H1 (cell line): ENCODE measurements at regions not wholly inside any gene's neighbourhood (a gene's known extent, or its start where the extent isn't known, plus 50 kb on each side); places are given as distances from the start of the nearest gene placed in this dataset.

Experiments used
- CTCF ChIA-PET: fragments of 300-600 bp; sonication (Branson Sonifier 250); formaldehyde crosslinking; loops from one replicate; lab custom pipeline; 2021; ENCODE audit not compliant: partially characterized antibody; lab: Charles Lee
- POLR2A ChIA-PET: fragments of 300-600 bp; sonication (Branson Sonifier 250); formaldehyde crosslinking; loops from one replicate; lab custom pipeline; 2021; ENCODE audit warnings: inconsistent platforms; ENCODE audit not compliant: partially characterized antibody; lab: Charles Lee
- DNase-seq, 2 experiments: peaks; one replicate each; pipeline versions ENCODE4 v3.0.0 to v3.0.0-alpha.2; 2010 to 2022; ENCODE audit warnings: low spot score in 2 of 2, low read depth in 1 of 2, mixed read lengths in 1 of 2
- FAIRE-seq: peaks from 2 replicates; lab custom pipeline; 2011; peaks lifted over from hg19 to GRCh38; lab: Jason Lieb, UNC
- H2AFZ ChIP-seq: 2 replicates; pipeline ENCODE4 v1.8.1; 2012; ENCODE audit warnings: low read length, inconsistent platforms
- H2AK5ac ChIP-seq: 2 replicates; pipeline ENCODE4 v1.6.1; 2013; ENCODE audit warnings: low read depth, low read length
- H2BK120ac ChIP-seq: replicated peaks from 2 replicates; pipeline ENCODE3; 2013; ENCODE audit warnings: low read depth, low read length, inconsistent platforms
- H2BK12ac ChIP-seq: 2 replicates; pipeline ENCODE4 v1.6.1; 2013; ENCODE audit warnings: low read depth, low read length
- H2BK15ac ChIP-seq: 2 replicates; pipeline ENCODE4 v1.6.1; 2013; ENCODE audit warnings: low read length
- H2BK20ac ChIP-seq: 2 replicates; pipeline ENCODE4 v1.6.1; 2013; ENCODE audit warnings: low read length
- H2BK5ac ChIP-seq: 2 replicates; pipeline ENCODE4 v1.6.1; 2013; ENCODE audit warnings: low read depth, low read length
- H3K14ac ChIP-seq: 2 replicates; pipeline ENCODE4 v1.6.1; 2013; ENCODE audit warnings: inconsistent platforms; ENCODE audit not compliant: insufficient read length
- H3K18ac ChIP-seq: 2 replicates; pipeline ENCODE4 v1.6.1; 2013; ENCODE audit warnings: low read length; ENCODE audit errors: extremely low read depth
- H3K23ac ChIP-seq: 2 replicates; pipeline ENCODE4 v1.6.1; 2013; ENCODE audit warnings: inconsistent platforms; ENCODE audit not compliant: insufficient read length
- H3K23me2 ChIP-seq: 2 replicates; pipeline ENCODE4 v1.6.1; 2013; ENCODE audit warnings: low read depth, low read length
- H3K27ac ChIP-seq: 2 replicates; pipeline ENCODE4 v1.6.1; 2011; ENCODE audit warnings: low read depth, low read length, inconsistent platforms
- H3K27me3 ChIP-seq, 4 experiments: replicated peaks in 1 of 4; 1 replicate in 1 of 4; 2 replicates in 3 of 4; pipeline versions ENCODE4 v1.6.1 to v1.8.1; 2011 to 2013; ENCODE audit warnings: low read length in 3 of 4, mild to moderate bottlenecking in 3 of 4, inconsistent platforms in 2 of 4, mixed read lengths in 2 of 4, moderate library complexity in 1 of 4; ENCODE audit not compliant: control insufficient read depth in 3 of 4, insufficient read depth in 3 of 4; ENCODE audit errors: extremely low read depth in 1 of 4
- H3K36me3 ChIP-seq, 4 experiments: 2 replicates each; pipeline versions ENCODE4 v1.6.1 to v1.8.1; 2011 to 2013; ENCODE audit warnings: mild to moderate bottlenecking in 4 of 4, low read length in 3 of 4, moderate library complexity in 2 of 4, control low read depth in 1 of 4, inconsistent platforms in 1 of 4; ENCODE audit not compliant: insufficient read depth in 4 of 4, control insufficient read depth in 2 of 4
- H3K4ac ChIP-seq: replicated peaks from 2 replicates; pipeline ENCODE3; 2013; ENCODE audit warnings: low read length, low read depth, mixed read lengths, inconsistent platforms; ENCODE audit not compliant: insufficient read length
- H3K4me1 ChIP-seq, 4 experiments: replicated peaks in 1 of 4; 1 replicate in 1 of 4; 2 replicates in 3 of 4; pipeline versions ENCODE4 v1.6.1 to v1.8.1; 2011 to 2013; ENCODE audit warnings: low read length in 3 of 4, inconsistent platforms in 2 of 4, mixed read lengths in 1 of 4; ENCODE audit not compliant: insufficient read depth in 4 of 4, control insufficient read depth in 3 of 4
- H3K4me2 ChIP-seq, 2 experiments: 2 replicates each; pipeline versions ENCODE4 v1.6.1 to v1.8.1; 2011 to 2013; ENCODE audit warnings: low read depth in 2 of 2, low read length in 2 of 2, control low read depth in 1 of 2, inconsistent platforms in 1 of 2, mild to moderate bottlenecking in 1 of 2; ENCODE audit not compliant: insufficient read depth in 1 of 2
- H3K4me3 ChIP-seq, 4 experiments: fragments of 200-600, 300-600 bp in 1 of 4; sonication (generic), shearing (Covaris generic), sonication (Bioruptor Twin) in 1 of 4; 2 replicates each; pipeline versions ENCODE4 v1.5.1 to v1.8.1; 2011 to 2016; ENCODE audit warnings: low read length in 4 of 4, low read depth in 3 of 4, control low read depth in 2 of 4, inconsistent platforms in 2 of 4, mild to moderate bottlenecking in 2 of 4, mixed read lengths in 1 of 4, moderate library complexity in 1 of 4; ENCODE audit not compliant: insufficient read depth in 2 of 4; ENCODE audit errors: extremely low read depth in 1 of 4
- H3K56ac ChIP-seq: replicated peaks from 2 replicates; pipeline ENCODE3; 2013; ENCODE audit warnings: low read depth, mild to moderate bottlenecking, mixed read lengths, low read length, inconsistent platforms; ENCODE audit not compliant: insufficient read length
- H3K79me1 ChIP-seq: 2 replicates; pipeline ENCODE4 v1.6.1; 2013; ENCODE audit warnings: low read depth, low read length, control low read depth
- H3K79me2 ChIP-seq, 2 experiments: 2 replicates each; pipeline versions ENCODE4 v1.6.1 to v1.8.1; 2012 to 2013; ENCODE audit warnings: low read length in 2 of 2, mild to moderate bottlenecking in 2 of 2, inconsistent platforms in 1 of 2; ENCODE audit not compliant: insufficient read depth in 2 of 2, control insufficient read depth in 1 of 2
- H3K9ac ChIP-seq, 4 experiments: replicated peaks in 1 of 4; 1 replicate in 1 of 4; 2 replicates in 3 of 4; pipeline versions ENCODE4 v1.6.1 to v1.8.1; 2011 to 2013; ENCODE audit warnings: low read depth in 3 of 4, low read length in 3 of 4, control low read depth in 2 of 4, mild to moderate bottlenecking in 2 of 4, moderate library complexity in 2 of 4, inconsistent platforms in 1 of 4; ENCODE audit errors: extremely low read depth in 1 of 4
- H3K9me3 ChIP-seq, 2 experiments: 2 replicates each; pipeline versions ENCODE4 v1.6.1 to v1.8.1; 2012 to 2013; ENCODE audit warnings: mild to moderate bottlenecking in 2 of 2, moderate library complexity in 2 of 2, control low read depth in 1 of 2, inconsistent platforms in 1 of 2, low read depth in 1 of 2, low read length in 1 of 2, mixed read lengths in 1 of 2; ENCODE audit not compliant: insufficient read depth in 2 of 2
- H4K20me1 ChIP-seq, 2 experiments: replicated peaks in 1 of 2; 2 replicates each; pipeline versions ENCODE3 to v1.8.1; 2011 to 2013; ENCODE audit warnings: inconsistent platforms in 2 of 2, low read length in 2 of 2, mild to moderate bottlenecking in 1 of 2; ENCODE audit not compliant: insufficient read depth in 2 of 2, control insufficient read depth in 1 of 2
- H4K5ac ChIP-seq: 2 replicates; pipeline ENCODE4 v1.6.1; 2013; ENCODE audit warnings: low read length, low read depth, mixed read lengths, inconsistent platforms; ENCODE audit not compliant: insufficient read length
- H4K8ac ChIP-seq: 2 replicates; pipeline ENCODE4 v1.8.0; 2013; ENCODE audit warnings: mild to moderate bottlenecking, moderate library complexity, low read length, inconsistent platforms; ENCODE audit not compliant: insufficient read depth; ENCODE audit errors: extremely low read depth
- H4K91ac ChIP-seq: replicated peaks from 2 replicates; pipeline ENCODE3; 2013; ENCODE audit warnings: low read length, mixed read lengths, inconsistent platforms; ENCODE audit not compliant: insufficient read length
- CBX5 ChIP-seq: fragments of 300-800, 300-1000 bp; sonication (generic); IDR thresholded peaks from 2 replicates; pipeline ENCODE4 v1.7.1; 2016; ENCODE audit warnings: antibody characterized with exemption, low read length, low read depth
- CREB1 ChIP-seq: IDR thresholded peaks from 2 replicates; pipeline ENCODE4 v1.6.1; 2012; ENCODE audit warnings: inconsistent platforms
- E2F6 ChIP-seq: IDR thresholded peaks from 2 replicates; pipeline ENCODE4 v1.6.1; 2012; ENCODE audit warnings: inconsistent platforms
- KDM1A ChIP-seq: fragments of 200-600, 300-600 bp; sonication (generic); IDR thresholded peaks from 2 replicates; pipeline ENCODE4 v1.7.1; 2016; ENCODE audit warnings: mild to moderate bottlenecking, low read length, borderline replicate concordance
- TBP ChIP-seq: IDR thresholded peaks from 2 replicates; pipeline ENCODE4 v1.6.1; 2011; ENCODE audit warnings: low read depth, low read length, improper control_type of control experiment
- WGBS, 2 experiments: shearing (Covaris generic) in 1 of 2; methylation state at CpG; one replicate each; pipeline versions ENCODE4 v1.1.6 to v1.1.7; 2013 to 2015; ENCODE audit warnings: low lambda C conversion rate in 2 of 2, mixed read lengths in 2 of 2, inconsistent platforms in 1 of 2, low coverage in 1 of 2, missing lambda C conversion rate in 1 of 2; ENCODE audit not compliant: insufficient replicate concordance in 2 of 2, insufficient coverage in 1 of 2, insufficient read length in 1 of 2; ENCODE audit errors: extremely low coverage in 1 of 2, missing lambda C conversion rate in 1 of 2; 5-methylcytosine and 5-hydroxymethylcytosine counted together

- 95% methylated on average over 3 of the region's 3 CpGs; no CpG with 5 or more reads in 1 of the 2 experiments for WGBS, 2 experiments
- no peak overlapping the region for H2BK5ac ChIP-seq
- H3K4me2 ChIP-seq: no peak overlapping the region
- TF ChIP-seq E2F6 (no peak), CBX5 (no peak), TBP (no peak), KDM1A (no peak), CREB1 (no peak)
Observed at GRCh38 chr11:42012271-42012670, 552.8 kb upstream of the LRRC4C start.

More at GRCh38 chr11:42012271-42012670, 552.8 kb upstream of the LRRC4C start:
- H2BK15ac ChIP-seq: no peak overlapping the region
- H3K79me1 ChIP-seq: no peaks in the 10 kb centered on the region
- FAIRE-seq (no peak), DNase-seq (no peak)
- H4K20me1 ChIP-seq: no peaks in the 10 kb centered on the region
- no peak overlapping the region for H3K4me3 ChIP-seq
- H3K27ac ChIP-seq: no peak overlapping the region
- no peak overlapping the region for H3K14ac ChIP-seq
- H3K9me3 ChIP-seq: no peaks in the 10 kb centered on the region
- no peak overlapping the region for H3K4ac ChIP-seq
- H3K4me1 ChIP-seq: no peaks in the 10 kb centered on the region
- no peak overlapping the region for H4K5ac ChIP-seq
- no peak overlapping the region for H2AFZ ChIP-seq
- H4K91ac ChIP-seq: no peak overlapping the region
- H2BK12ac ChIP-seq: no peak overlapping the region
- CTCF ChIA-PET: interaction anchor here (1.0 to 1.1 kb wide), 2 partner anchors 11 to 552 kb away, joined by 3 read pairs; no protein-coding TSS in a partner anchor
- no peaks in the 10 kb centered on the region; the same call in 1 of the 2 replicates for H3K23me2 ChIP-seq
- H4K8ac ChIP-seq: no peak overlapping the region
- H2BK120ac ChIP-seq: no peak overlapping the region
- H3K36me3 ChIP-seq: no peaks in the 10 kb centered on the region
- H3K56ac ChIP-seq: no peak overlapping the region
- no peaks in the 10 kb centered on the region for H3K79me2 ChIP-seq
- no peaks in the 10 kb centered on the region for H3K27me3 ChIP-seq
- POLR2A ChIA-PET: no interaction called here
- no peak overlapping the region for H2BK20ac ChIP-seq
- no peak overlapping the region for H3K23ac ChIP-seq
- no peak overlapping the region for H3K18ac ChIP-seq
- no peak overlapping the region for H3K9ac ChIP-seq
- H2AK5ac ChIP-seq: no peak overlapping the region
